OCI-LY7 (cell line): ENCODE measurements at regions not wholly inside any gene's neighbourhood (a gene's known extent, or its start where the extent isn't known, plus 50 kb on each side); places are given as distances from the start of the nearest gene placed in this dataset.

Experiments
- EZH2phosphoT487 ChIP-seq: fragments of 200-600 bp; sonication (generic); IDR thresholded peaks from 2 replicates; pipeline ENCODE4 v1.6.1; 2018; ENCODE audit warnings: low read depth, borderline replicate concordance, mild to moderate bottlenecking, mixed run types, antibody characterized with exemption, low read length, moderate library complexity, mixed read lengths
- TF ChIP-seq, protein P1 (sequence below): fragments of 200-600 bp; sonication (generic); conservative IDR thresholded peaks from 2 replicates; pipeline ENCODE4 v1.5.1; 2014; ENCODE audit warnings: mild to moderate bottlenecking, antibody characterized with exemption, low read length, moderate library complexity, mixed read lengths

DNA sequence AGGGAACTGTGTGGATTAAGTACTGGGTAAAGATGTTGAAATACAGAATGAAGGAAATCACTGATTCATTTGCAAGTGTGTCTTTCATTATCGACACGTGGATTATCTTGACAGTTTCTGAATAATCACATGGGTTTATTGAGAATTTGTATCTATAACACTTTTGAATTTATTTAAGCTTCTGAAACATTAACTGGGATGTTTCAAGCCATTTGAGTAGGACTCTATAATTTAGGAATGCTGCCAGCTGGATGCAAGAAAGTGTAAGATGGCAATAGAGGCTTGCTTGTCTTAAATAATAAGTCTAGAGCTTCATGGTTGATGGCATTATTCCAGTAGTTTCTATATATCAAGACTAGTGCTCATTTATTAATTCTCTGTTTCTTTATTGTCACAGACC lies 1100.7 kb upstream of the GHITM start:
- TF ChIP-seq, protein P1, sequence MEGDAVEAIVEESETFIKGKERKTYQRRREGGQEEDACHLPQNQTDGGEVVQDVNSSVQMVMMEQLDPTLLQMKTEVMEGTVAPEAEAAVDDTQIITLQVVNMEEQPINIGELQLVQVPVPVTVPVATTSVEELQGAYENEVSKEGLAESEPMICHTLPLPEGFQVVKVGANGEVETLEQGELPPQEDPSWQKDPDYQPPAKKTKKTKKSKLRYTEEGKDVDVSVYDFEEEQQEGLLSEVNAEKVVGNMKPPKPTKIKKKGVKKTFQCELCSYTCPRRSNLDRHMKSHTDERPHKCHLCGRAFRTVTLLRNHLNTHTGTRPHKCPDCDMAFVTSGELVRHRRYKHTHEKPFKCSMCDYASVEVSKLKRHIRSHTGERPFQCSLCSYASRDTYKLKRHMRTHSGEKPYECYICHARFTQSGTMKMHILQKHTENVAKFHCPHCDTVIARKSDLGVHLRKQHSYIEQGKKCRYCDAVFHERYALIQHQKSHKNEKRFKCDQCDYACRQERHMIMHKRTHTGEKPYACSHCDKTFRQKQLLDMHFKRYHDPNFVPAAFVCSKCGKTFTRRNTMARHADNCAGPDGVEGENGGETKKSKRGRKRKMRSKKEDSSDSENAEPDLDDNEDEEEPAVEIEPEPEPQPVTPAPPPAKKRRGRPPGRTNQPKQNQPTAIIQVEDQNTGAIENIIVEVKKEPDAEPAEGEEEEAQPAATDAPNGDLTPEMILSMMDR, result no peak
- TF ChIP-seq EZH2phosphoT487, result no peak
